GM19238 (cell line): ENCODE measurements at regions not wholly inside any gene's neighbourhood (a gene's known extent, or its start where the extent isn't known, plus 50 kb on each side); places are given as distances from the start of the nearest gene placed in this dataset.

ENCODE experiments used
- DNase-seq: peaks from one replicate; pipeline ENCODE4 v3.0.0; 2011; ENCODE audit warnings: low spot score; ENCODE audit not compliant: insufficient read length

GRCh38 chr9:100939636-100940035, 88.9 kb upstream of the PLPPR1 start:
- no peak for DNase-seq

GRCh38 chr9:100959226-100959625, 69.3 kb upstream of the PLPPR1 start:
- no peak for DNase-seq
